Tibial nerve (tissue), 4 donors: ENCODE measurements at regions not wholly inside any gene's neighbourhood (a gene's known extent, or its start where the extent isn't known, plus 50 kb on each side); places are given as distances from the start of the nearest gene placed in this dataset.

Experiments
- EP300 ChIP-seq, 2 donors: sonication (generic); formaldehyde crosslinking; IDR thresholded peaks; one replicate each; pipeline ENCODE4 v1.6.1; 2017; ENCODE audit warnings: antibody characterized with exemption in 2 of 2, mild to moderate bottlenecking in 1 of 2
- POLR2A ChIP-seq, 2 donors: fragments of 450-650 bp; IDR thresholded peaks; one replicate each; pipeline ENCODE4 v1.6.1; 2017; ENCODE audit warnings: antibody characterized with exemption in 2 of 2, mild to moderate bottlenecking in 2 of 2, moderate library complexity in 2 of 2
- TF ChIP-seq, protein P1 (sequence below), 5 experiments: fragments of 200-600 bp in 3 of 5; fragments of 450-650 bp in 2 of 5; sonication (generic) in 3 of 5; IDR thresholded peaks; one replicate each; pipeline ENCODE4 v1.5.1; 2016 to 2019; ENCODE audit warnings: antibody characterized with exemption in 5 of 5, mild to moderate bottlenecking in 3 of 5, moderate library complexity in 2 of 5

DNA sequence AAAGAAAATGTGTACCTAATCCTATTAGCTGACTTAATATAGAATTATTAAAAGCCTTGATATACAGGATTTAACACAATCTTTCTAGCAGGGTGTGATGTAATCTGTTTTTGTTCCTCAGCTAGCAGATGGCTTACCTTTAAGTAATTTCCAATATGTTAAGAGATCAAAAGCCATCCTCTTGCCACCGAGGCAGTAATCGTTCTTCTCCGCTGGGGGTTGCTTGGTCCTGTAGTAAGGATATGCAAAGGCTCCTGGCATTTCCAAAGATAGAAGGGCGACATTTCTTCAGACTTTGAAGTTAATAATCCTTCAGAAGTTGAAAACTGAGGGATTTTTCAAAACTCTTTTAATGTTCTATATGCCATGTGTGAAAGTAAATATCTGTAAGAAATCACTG lies 156.4 kb downstream of the FZD1 start:
- TF ChIP-seq EP300 (IDR thresholded peaks at IDR 0.05): no peak
- TF ChIP-seq, protein P1, sequence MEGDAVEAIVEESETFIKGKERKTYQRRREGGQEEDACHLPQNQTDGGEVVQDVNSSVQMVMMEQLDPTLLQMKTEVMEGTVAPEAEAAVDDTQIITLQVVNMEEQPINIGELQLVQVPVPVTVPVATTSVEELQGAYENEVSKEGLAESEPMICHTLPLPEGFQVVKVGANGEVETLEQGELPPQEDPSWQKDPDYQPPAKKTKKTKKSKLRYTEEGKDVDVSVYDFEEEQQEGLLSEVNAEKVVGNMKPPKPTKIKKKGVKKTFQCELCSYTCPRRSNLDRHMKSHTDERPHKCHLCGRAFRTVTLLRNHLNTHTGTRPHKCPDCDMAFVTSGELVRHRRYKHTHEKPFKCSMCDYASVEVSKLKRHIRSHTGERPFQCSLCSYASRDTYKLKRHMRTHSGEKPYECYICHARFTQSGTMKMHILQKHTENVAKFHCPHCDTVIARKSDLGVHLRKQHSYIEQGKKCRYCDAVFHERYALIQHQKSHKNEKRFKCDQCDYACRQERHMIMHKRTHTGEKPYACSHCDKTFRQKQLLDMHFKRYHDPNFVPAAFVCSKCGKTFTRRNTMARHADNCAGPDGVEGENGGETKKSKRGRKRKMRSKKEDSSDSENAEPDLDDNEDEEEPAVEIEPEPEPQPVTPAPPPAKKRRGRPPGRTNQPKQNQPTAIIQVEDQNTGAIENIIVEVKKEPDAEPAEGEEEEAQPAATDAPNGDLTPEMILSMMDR (IDR thresholded peaks at IDR 0.05): no peak
- no peak for TF ChIP-seq POLR2A (IDR thresholded peaks at IDR 0.05)
